GM19238 (cell line): ENCODE measurements at regions not wholly inside any gene's neighbourhood (a gene's known extent, or its start where the extent isn't known, plus 50 kb on each side); places are given as distances from the start of the nearest gene placed in this dataset.
"Not testable (repeated sequence)": the region's sequence is repeated elsewhere in the genome, so short reads cannot be mapped to it uniquely, and the experiment has no call there.

ENCODE experiments used
- DNase-seq: peaks from one replicate; pipeline ENCODE4 v3.0.0; 2011; ENCODE audit warnings: low spot score; ENCODE audit not compliant: insufficient read length

DNA sequence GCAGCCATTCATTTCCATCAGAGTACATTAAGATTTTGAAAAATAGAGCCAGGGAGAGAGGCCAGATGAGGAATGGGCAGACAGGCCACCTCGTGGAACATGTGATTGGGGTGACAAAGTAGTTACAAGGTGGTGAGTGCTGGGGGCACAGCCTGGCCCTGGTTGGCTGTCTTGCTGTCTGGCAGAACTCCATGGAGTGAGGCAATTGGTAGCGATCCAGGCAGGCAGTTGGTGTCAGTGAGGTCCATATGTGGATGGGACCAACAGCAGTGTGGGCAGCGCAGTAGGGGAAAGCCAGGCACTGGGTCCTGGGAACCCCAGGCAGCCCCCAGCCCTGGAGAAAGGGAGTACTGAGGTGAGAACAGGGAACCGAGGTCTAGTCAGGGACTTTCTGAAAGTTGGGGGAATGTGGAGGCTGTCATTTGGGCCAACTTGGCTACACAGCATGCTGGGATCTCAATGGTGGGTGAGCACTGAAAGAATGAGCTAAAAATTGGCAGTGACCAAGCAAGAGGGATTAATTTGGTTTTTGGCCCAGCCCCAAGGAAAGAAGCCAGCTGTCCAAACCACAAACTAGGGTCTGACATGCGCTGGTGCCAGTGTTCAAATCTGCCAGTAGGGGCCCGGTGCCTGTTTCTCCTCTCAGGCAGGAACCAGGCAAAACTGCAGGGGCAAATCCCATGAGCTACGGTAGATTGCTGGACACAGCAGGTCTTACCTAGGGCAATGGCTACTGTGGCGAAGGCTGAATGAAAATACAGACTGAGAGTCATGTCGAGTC is 61.4 kb upstream of the E2F3 start:
- DNase-seq, result no peak

DNA sequence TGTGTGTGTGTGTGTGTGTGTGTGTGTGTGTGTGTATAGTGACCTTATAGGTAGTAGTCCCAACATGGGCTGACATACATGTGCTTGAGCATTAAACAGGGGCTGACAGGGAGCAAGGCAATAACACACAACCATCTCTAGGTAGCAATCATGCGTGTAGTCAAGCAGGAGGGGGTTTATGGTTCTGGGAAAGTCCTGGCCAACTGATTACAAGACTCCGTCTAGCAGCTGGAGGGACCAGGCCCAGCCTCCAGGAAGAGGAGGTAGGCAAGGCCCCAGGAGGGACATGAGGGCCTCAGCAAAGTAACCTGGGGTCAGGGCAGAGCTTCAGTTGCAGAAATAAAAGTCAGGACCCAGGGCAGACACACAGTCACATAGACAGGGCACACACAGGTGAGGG is 60.6 kb upstream of the E2F3 start:
- DNase-seq, result no peak

DNA sequence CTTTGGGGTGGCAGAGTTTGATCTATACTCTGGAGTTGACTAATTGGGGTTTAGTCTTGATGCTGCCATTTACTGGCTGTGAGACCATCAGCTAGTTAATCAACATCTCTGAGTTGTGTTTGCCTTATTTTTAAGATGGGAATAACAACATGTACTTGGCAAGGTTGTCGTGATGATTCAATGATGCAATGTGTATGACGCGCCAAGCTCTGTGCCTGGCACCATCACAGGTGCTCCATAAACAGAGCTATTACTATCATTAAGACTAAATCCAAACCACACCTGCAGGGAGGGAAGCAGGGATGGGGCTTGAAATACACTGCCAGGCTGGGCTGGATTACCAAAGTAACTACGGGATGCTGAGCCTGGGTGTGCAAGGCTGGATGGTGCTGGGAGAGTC is 60.1 kb upstream of the E2F3 start:
- DNase-seq, result no peak

DNA sequence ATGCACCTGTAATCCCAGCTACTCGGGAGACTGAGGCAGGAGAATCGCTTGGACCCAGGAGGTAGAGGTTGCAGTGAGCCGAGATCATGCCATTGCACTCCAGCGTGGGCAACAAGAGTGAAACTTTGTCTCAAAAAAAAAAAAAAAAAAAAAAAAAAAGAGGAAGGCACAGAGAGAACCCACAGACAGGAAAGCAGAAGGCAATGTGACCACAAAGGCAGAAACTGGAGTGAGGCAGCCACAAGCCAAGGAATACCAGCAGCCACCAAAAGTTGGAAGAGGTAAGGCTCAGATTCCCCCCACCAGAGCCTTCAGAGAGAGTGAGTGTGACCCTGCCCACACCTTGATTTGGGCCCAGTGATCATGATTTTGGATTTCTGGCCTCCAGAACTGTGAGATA is 54.7 kb upstream of the E2F3 start:
- not testable (repeated sequence) for DNase-seq

DNA sequence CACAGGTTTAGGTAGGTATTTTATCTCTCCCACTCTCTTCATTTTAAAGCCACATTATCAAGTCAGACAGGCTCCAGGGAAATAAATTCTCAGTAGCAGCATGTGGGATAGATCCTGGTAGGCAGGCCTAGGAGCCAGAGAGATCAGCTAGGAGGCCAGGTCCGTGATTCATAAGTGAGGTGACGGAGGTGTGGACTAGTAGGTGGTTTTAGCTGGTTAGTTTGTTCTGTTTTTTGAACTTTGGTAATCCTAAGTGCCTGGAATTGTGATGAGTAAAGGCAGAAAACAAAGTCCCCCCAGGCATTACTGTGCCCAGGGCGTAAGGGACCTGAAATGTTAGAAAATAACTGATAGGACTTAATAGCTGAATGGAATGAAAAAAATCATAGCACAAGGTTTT is 53.6 kb upstream of the E2F3 start:
- DNase-seq, result no peak

DNA sequence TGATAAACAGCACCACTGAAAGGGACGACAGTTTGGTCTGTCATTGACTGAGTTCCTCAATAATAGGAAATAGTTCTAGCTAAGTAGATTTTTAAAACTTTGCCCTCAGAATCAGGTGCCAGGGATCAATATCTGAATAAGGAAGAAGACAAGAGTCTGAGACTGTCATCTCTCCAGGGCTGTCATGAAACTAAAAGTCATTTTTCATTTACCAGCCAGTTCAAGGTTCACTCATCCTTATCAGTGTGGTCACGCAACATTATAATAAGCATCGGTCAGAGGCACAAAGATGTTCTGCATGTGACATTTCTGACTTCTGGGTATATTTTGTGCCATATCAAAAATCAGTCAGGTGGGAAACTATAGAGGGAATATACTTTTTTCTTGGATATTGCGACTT is 52.5 kb upstream of the E2F3 start:
- DNase-seq, result no peak

DNA sequence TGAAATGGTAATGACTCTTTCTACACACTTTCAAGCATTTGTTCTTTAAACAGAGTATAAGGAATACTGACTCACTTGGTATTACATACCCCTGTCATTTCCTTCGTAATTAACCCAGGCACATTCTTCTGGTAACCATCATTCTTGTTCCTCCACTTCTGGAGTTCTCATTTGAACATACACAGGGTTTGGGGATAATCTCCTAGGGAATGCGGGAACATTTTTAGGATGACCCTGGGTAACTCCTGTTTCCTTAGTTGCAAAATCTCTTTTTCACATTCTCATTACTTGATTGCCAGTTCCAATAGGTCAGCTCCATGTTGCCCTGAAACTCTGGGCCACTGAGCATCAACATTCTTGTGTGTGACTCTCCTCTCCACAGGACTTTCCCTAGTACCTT is 51.5 kb upstream of the E2F3 start:
- no peak for DNase-seq

DNA sequence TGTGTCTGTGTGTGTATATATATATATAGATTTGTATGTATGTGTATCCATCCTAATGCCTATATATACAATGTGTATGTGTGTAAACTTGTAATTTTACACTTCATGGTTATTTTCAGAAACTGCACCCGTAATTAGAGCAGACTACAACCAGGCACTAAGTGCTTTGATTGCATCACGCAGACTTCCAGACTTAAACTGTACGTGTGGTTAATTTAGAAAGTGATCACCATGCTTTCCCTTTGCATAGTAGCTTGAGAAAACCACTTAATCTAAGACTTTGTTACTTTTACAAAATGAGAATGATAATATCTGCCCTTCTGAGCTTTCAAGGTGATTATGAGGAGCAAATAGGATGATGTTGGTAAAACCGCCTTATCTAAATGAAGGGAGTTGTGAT is 50.1 kb upstream of the E2F3 start:
- DNase-seq, result no peak
